ENCODE measurements at regions not wholly inside any gene's neighbourhood (a gene's known extent, or its start where the extent isn't known, plus 50 kb on each side); places are given as distances from the start of the nearest gene placed in this dataset.
"Not testable (repeated sequence)": the region's sequence is repeated elsewhere in the genome, so short reads cannot be mapped to it uniquely, and the experiment has no call there.

- no peak for DNase-seq
Observed at GRCh38 chr2:38145236-38145635, 69.3 kb upstream of the CYP1B1 start.

DNA sequence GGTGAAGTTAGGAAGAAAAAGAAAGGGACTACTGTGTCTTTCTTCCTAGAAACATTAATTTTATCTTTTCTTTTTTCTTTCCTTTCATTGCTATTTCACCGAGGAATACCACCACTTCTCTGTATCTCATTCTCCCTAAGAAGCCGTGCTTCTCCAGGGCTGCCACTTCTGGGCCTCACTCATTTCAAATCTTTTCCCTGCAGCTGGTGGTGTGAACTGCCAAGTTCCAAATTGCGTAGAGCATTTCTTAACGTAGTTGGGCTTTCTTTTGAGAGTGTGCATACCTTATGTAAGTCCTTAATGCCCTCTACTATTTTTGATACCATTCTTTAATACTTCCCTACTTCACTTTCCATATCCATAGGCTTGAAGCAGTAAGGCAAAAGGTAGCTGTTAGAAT is 66.7 kb upstream of the CYP1B1 start:
- no peak for DNase-seq

GRCh38 chr2:38141501-38141900 is 65.5 kb upstream of the CYP1B1 start:
- DNase-seq: no peak

- DNase-seq: no peak
Observed at GRCh38 chr2:38138996-38139395, 63.0 kb upstream of the CYP1B1 start.

- DNase-seq: no peak
Observed at GRCh38 chr2:38138419-38138818, 62.5 kb upstream of the CYP1B1 start.

DNA sequence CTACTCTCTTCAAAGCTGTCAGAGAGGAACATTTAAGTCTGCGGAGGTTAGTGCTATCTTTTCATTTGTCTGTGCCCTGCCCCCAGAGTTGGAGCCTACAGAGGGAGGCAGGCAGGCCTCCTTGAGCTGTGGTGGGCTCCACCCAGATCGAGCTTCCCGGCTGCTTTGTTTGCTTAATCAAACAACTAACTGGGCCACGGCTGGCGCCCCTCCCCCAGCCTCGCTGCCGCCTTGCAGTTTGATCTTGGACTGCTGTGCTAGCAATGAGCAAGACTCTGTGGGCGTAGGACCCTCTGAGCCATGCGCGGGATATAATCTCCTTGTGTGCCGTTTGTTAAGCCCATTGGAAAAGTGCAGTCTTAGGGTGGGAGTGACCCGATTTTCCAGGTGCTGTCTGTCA is 62.0 kb upstream of the CYP1B1 start:
- DNase-seq: not testable (repeated sequence)

GRCh38 chr2:38131676-38132075 is 55.7 kb upstream of the CYP1B1 start:
- no peak for DNase-seq

GRCh38 chr2:38130876-38131275 is 54.9 kb upstream of the CYP1B1 start:
- DNase-seq: no peak

DNA sequence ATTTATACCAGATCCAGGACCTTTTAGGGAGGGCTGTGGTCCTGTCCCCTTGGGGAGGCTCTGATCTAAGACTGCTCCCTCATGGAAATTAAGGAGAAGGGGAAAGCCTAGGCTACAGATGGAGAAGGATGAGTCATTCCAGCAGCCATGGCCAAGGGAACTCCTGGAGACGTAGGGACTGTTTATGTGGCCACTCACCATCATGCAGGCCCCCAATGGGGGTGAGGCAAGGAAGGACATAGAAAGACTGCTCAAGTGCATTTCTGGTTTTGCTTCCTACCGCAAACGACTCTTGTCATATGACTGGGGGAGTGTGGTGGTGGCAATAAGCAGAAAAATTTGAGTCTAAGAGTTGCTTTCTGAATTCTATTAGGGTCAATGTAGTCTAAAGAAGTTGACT is 54.0 kb upstream of the CYP1B1 start:
- DNase-seq: peak; percentile 27

GRCh38 chr2:38129481-38129880 is 53.5 kb upstream of the CYP1B1 start:
- no peak for DNase-seq

- no peak for DNase-seq
Observed at GRCh38 chr2:38128653-38129052, 52.7 kb upstream of the CYP1B1 start.

DNA sequence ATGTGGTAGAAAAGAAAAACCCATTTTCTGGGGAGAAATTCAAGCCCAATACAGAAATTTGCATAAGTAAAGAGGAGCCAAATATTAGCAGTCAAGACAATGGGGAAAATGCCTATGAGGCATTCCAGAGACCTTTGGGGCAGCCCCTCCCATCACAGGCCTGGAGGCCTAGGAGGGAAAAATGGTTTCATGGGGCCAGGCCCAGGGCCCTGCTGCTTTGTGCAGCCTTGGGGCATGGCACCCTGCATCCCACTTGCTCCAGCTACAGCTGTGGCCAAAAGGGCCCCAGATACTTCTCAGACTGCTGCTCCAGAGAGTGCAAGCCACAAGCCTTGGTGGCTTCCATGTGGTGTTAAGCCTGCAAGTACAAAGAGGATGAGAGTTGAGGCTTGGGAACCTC is 51.3 kb upstream of the CYP1B1 start:
- DNase-seq: no peak

DNA sequence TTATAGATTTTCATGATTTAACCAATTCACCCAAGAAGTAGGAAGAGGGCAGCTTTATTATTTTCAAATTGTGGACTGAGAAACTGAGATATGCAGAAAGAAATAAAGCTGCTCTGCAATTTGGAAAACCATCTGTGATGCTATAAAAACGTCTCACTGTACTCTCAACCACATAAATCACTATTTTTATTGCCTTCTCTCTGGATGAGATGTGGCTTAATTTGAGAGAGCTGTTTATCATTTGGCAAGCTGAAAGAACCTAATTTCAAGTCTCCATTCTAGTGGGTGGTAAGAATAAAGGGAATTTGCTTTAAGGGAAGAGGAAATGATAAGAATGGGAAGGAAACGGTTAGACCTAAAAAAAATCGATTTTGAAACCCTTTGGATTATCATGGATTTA is 49.9 kb upstream of the CYP1B1 start:
- no peak for DNase-seq

Data from fibroblast of skin of right biceps (primary cell).